H9 (cell line): ENCODE measurements at regions not wholly inside any gene's neighbourhood (a gene's known extent, or its start where the extent isn't known, plus 50 kb on each side); places are given as distances from the start of the nearest gene placed in this dataset.

ENCODE experiments used
- DNase-seq: peaks from one replicate; pipeline ENCODE4 v3.0.0-alpha.2; 2017
- H2AFZ ChIP-seq: one replicate; pipeline ENCODE4 v1.6.1; 2013; ENCODE audit warnings: mild to moderate bottlenecking, low read length, control low read depth, moderate library complexity
- H2AK5ac ChIP-seq: 2 replicates; pipeline ENCODE4 v1.6.1; 2013; ENCODE audit warnings: low read length, control low read depth, mixed read lengths; ENCODE audit not compliant: insufficient read length
- H2BK120ac ChIP-seq: one replicate; pipeline ENCODE4 v1.6.1; 2013; ENCODE audit warnings: low read depth, mild to moderate bottlenecking, low read length, control low read depth, inconsistent platforms; ENCODE audit not compliant: poor library complexity, severe bottlenecking
- H2BK12ac ChIP-seq: 2 replicates; pipeline ENCODE4 v1.6.1; 2013; ENCODE audit warnings: low read length, control low read depth, mixed read lengths, low read depth; ENCODE audit not compliant: insufficient read length
- H2BK15ac ChIP-seq: 2 replicates; pipeline ENCODE4 v1.6.1; 2013; ENCODE audit warnings: low read depth, low read length, control low read depth
- H2BK20ac ChIP-seq: one replicate; pipeline ENCODE4 v1.6.1; 2013; ENCODE audit warnings: low read depth, mild to moderate bottlenecking, low read length, control low read depth, inconsistent platforms; ENCODE audit not compliant: poor library complexity, severe bottlenecking
- H2BK5ac ChIP-seq: 2 replicates; pipeline ENCODE4 v1.6.1; 2013; ENCODE audit warnings: low read length, control low read depth, mixed read lengths; ENCODE audit not compliant: insufficient read length
- H3K14ac ChIP-seq: 2 replicates; pipeline ENCODE4 v1.6.1; 2013; ENCODE audit warnings: low read length, control low read depth; ENCODE audit not compliant: insufficient read depth
- H3K18ac ChIP-seq: 2 replicates; pipeline ENCODE4 v1.6.1; 2013; ENCODE audit warnings: low read depth, mild to moderate bottlenecking, mixed read lengths, low read length, control low read depth; ENCODE audit not compliant: insufficient read length
- H3K23ac ChIP-seq: 2 replicates; pipeline ENCODE4 v1.6.1; 2013; ENCODE audit warnings: low read length, control low read depth, mixed read lengths, low read depth; ENCODE audit not compliant: insufficient read length
- H3K23me2 ChIP-seq: 2 replicates; pipeline ENCODE4 v1.6.1; 2013; ENCODE audit warnings: low read depth, mild to moderate bottlenecking, mixed read lengths, low read length, control low read depth; ENCODE audit not compliant: insufficient read length, poor library complexity, severe bottlenecking
- H3K27ac ChIP-seq: 2 replicates; pipeline ENCODE4 v1.5.1; 2013; ENCODE audit warnings: low read length, control low read depth, mixed read lengths, low read depth; ENCODE audit not compliant: insufficient read length
- H3K27me3 ChIP-seq: 2 replicates; pipeline ENCODE4 v1.6.1; 2013; ENCODE audit warnings: low read length, control low read depth, inconsistent platforms; ENCODE audit not compliant: insufficient read depth
- H3K4ac ChIP-seq: 2 replicates; pipeline ENCODE4 v1.6.1; 2013; ENCODE audit warnings: low read depth, mild to moderate bottlenecking, control low read depth, inconsistent platforms, low read length, moderate library complexity
- H3K4me1 ChIP-seq: 2 replicates; pipeline ENCODE4 v1.6.1; 2013; ENCODE audit warnings: low read length, control low read depth, inconsistent platforms; ENCODE audit not compliant: insufficient read depth
- H3K4me2 ChIP-seq: 2 replicates; pipeline ENCODE4 v1.6.1; 2013; ENCODE audit warnings: low read length, control low read depth, mixed read lengths; ENCODE audit not compliant: insufficient read length, insufficient read depth
- H3K56ac ChIP-seq: 2 replicates; pipeline ENCODE4 v1.6.1; 2013; ENCODE audit warnings: low read depth, mild to moderate bottlenecking, mixed read lengths, low read length, control low read depth; ENCODE audit not compliant: insufficient read length
- H3K79me1 ChIP-seq: 2 replicates; pipeline ENCODE4 v1.6.1; 2013; ENCODE audit warnings: low read depth, mild to moderate bottlenecking, moderate library complexity, low read length, control low read depth, inconsistent platforms; ENCODE audit not compliant: insufficient read depth, poor library complexity, severe bottlenecking
- H3K79me2 ChIP-seq: 2 replicates; pipeline ENCODE4 v1.6.1; 2013; ENCODE audit warnings: low read length, control low read depth, inconsistent platforms; ENCODE audit not compliant: insufficient read depth
- H3K9ac ChIP-seq: 2 replicates; pipeline ENCODE4 v1.6.1; 2013; ENCODE audit warnings: low read length, control low read depth, mixed read lengths; ENCODE audit not compliant: insufficient read length; ENCODE audit errors: extremely low read depth
- H3K9me3 ChIP-seq: one replicate; pipeline ENCODE4 v1.6.1; 2013; ENCODE audit warnings: low read depth, low read length, inconsistent platforms; ENCODE audit not compliant: control insufficient read depth
- H3T11ph ChIP-seq: one replicate; pipeline ENCODE4 v1.6.1; 2013; ENCODE audit warnings: mild to moderate bottlenecking, low read length, control low read depth, inconsistent platforms
- H4K20me1 ChIP-seq: one replicate; pipeline ENCODE4 v1.6.1; 2013; ENCODE audit not compliant: control insufficient read depth, insufficient read length, insufficient read depth
- H4K5ac ChIP-seq: 2 replicates; pipeline ENCODE4 v1.6.1; 2013; ENCODE audit warnings: low read depth, mild to moderate bottlenecking, mixed read lengths, low read length, control low read depth; ENCODE audit not compliant: insufficient read length
- H4K8ac ChIP-seq: replicated peaks from 2 replicates; pipeline ENCODE4 v1.6.1; 2013; ENCODE audit warnings: low read length, control low read depth, mixed read lengths, low read depth; ENCODE audit not compliant: insufficient read length
- H4K91ac ChIP-seq: 2 replicates; pipeline ENCODE4 v1.6.1; 2013; ENCODE audit warnings: low read depth, mild to moderate bottlenecking, moderate library complexity, mixed read lengths, low read length, control low read depth; ENCODE audit not compliant: insufficient read length
- H3K27ac Mint-ChIP-seq, 3 experiments: 2 replicates in 2 of 3; 3 replicates in 1 of 3; pipeline ENCODE4 v1.8.0; 2020 to 2021; ENCODE audit warnings: mixed read lengths in 3 of 3, mild to moderate bottlenecking in 1 of 3, moderate library complexity in 1 of 3
- H3K27me3 Mint-ChIP-seq: 2 replicates; pipeline ENCODE4 v1.8.0; 2021; ENCODE audit warnings: low read depth, mild to moderate bottlenecking, moderate library complexity, mixed read lengths
- H3K36me3 Mint-ChIP-seq, 3 experiments: 2 replicates in 2 of 3; 3 replicates in 1 of 3; pipeline ENCODE4 v1.8.0; 2020 to 2021; ENCODE audit warnings: low read depth in 3 of 3, mixed read lengths in 3 of 3; ENCODE audit not compliant: insufficient read depth in 1 of 3
- H3K4me1 Mint-ChIP-seq, 2 experiments: 2 replicates each; pipeline ENCODE4 v1.8.0; 2020; ENCODE audit warnings: mixed read lengths in 2 of 2
- H3K4me3 Mint-ChIP-seq, 2 experiments: 2 replicates in 1 of 2; 3 replicates in 1 of 2; pipeline ENCODE4 v1.8.0; 2020 to 2021; ENCODE audit warnings: mild to moderate bottlenecking in 2 of 2, mixed read lengths in 2 of 2, moderate library complexity in 1 of 2
- H3K9me3 Mint-ChIP-seq, 2 experiments: 2 replicates in 1 of 2; 3 replicates in 1 of 2; pipeline ENCODE4 v1.8.0; 2020; ENCODE audit warnings: mild to moderate bottlenecking in 2 of 2, mixed read lengths in 2 of 2, moderate library complexity in 1 of 2
- TF ChIP-seq, protein P1 (sequence below): fragments of 200-600 bp; sonication (generic); conservative IDR thresholded peaks from 3 replicates; pipeline ENCODE4 v1.8.0; 2021; ENCODE audit warnings: antibody characterized with exemption, mild to moderate bottlenecking

DNA sequence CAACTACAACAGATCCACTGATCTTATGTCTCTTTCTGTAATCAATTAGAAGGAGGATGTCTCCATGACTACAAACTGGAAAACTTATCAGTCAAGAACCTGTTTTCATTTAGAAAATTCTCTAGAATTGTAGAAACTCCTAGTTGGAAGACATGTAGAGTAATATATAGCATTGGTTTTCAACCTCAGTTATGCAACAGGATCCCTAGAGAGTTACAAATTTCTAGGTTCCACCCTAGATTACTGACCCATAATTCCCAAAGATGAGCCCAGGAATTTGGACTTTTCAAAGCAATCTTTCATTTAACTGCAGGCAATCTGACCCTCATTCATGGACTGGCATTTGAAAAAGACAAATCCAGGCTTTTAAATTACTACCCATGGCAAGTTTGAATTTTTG lies 116.9 kb upstream of the RAP2B start:
- Histone ChIP-seq H2BK5ac (no peak overlapping the region), H4K91ac (no peak overlapping the region), H4K5ac (no peak overlapping the region), H3K4ac (no peak overlapping the region), H2BK120ac (no peak overlapping the region), H4K20me1 (no peaks in the 10 kb centered on the region), H2BK15ac (no peak overlapping the region), H3K4me1 (no peaks in the 10 kb centered on the region), H3K27me3 (no peaks in the 10 kb centered on the region), H3K27ac (no peak overlapping the region), H3T11ph (no peak overlapping the region), H2AK5ac (no peak overlapping the region), H2BK12ac (no peak overlapping the region), H3K18ac (no peak overlapping the region), H3K23me2 (no peaks in the 10 kb centered on the region), H3K4me2 (no peak overlapping the region), H3K9me3 (no peaks in the 10 kb centered on the region), H3K23ac (no peak overlapping the region), H3K14ac (no peak overlapping the region), H2AFZ (no peak overlapping the region), H3K56ac (no peak overlapping the region), H3K79me2 (no peaks in the 10 kb centered on the region), H4K8ac (no peak overlapping the region), H3K79me1 (no peaks in the 10 kb centered on the region), H3K9ac (no peak overlapping the region), H2BK20ac (no peak overlapping the region)
- H3K27ac Mint-ChIP-seq = no peak overlapping the region
- TF ChIP-seq, protein P1, sequence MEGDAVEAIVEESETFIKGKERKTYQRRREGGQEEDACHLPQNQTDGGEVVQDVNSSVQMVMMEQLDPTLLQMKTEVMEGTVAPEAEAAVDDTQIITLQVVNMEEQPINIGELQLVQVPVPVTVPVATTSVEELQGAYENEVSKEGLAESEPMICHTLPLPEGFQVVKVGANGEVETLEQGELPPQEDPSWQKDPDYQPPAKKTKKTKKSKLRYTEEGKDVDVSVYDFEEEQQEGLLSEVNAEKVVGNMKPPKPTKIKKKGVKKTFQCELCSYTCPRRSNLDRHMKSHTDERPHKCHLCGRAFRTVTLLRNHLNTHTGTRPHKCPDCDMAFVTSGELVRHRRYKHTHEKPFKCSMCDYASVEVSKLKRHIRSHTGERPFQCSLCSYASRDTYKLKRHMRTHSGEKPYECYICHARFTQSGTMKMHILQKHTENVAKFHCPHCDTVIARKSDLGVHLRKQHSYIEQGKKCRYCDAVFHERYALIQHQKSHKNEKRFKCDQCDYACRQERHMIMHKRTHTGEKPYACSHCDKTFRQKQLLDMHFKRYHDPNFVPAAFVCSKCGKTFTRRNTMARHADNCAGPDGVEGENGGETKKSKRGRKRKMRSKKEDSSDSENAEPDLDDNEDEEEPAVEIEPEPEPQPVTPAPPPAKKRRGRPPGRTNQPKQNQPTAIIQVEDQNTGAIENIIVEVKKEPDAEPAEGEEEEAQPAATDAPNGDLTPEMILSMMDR = no peak
- no peak for DNase-seq
- no peaks in the 10 kb centered on the region for H3K27me3 Mint-ChIP-seq
- H3K9me3 Mint-ChIP-seq = no peaks in the 10 kb centered on the region
- no peaks in the 10 kb centered on the region for H3K36me3 Mint-ChIP-seq
- no peak overlapping the region for H3K4me3 Mint-ChIP-seq
- no peaks in the 10 kb centered on the region for H3K4me1 Mint-ChIP-seq
